ENCODE measurements at regions not wholly inside any gene's neighbourhood (a gene's known extent, or its start where the extent isn't known, plus 50 kb on each side); places are given as distances from the start of the nearest gene placed in this dataset.
A peak's percentile ranks its signal among the peaks of the same experiment; 100 is the strongest.

DNA sequence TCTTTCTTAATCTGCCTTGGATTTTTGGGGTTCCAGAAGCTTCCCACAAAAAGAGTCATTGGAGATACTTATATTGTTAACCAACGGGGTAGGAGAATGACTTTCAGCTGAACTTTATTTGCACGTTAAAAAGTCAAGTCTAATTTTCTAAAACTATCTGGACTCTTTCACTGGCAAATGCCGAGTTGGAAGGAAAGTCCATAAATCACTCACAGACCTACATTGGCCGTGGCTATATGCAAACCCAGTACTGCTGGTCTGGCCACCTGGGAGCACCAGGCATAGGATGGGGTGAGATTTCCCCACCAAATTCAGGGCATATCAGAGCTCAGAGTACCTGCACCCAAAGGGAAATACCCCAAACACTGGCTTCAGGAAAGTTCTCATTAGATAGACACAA lies 71.3 kb upstream of the SALL4 start:
- Mint-ChIP-seq H3K9me3 (no peaks in the 10 kb centered on the region), H3K36me3 (ENCODE audit: low read depth) (no peaks in the 10 kb centered on the region), H3K27ac (no peak overlapping the region), H3K27me3 (ENCODE audit: low read depth) (peaks cover 17% of the 10 kb centered on the region), H3K4me3 (no peak overlapping the region), H3K4me1 (no peaks in the 10 kb centered on the region)
- TF ChIP-seq, protein P1, sequence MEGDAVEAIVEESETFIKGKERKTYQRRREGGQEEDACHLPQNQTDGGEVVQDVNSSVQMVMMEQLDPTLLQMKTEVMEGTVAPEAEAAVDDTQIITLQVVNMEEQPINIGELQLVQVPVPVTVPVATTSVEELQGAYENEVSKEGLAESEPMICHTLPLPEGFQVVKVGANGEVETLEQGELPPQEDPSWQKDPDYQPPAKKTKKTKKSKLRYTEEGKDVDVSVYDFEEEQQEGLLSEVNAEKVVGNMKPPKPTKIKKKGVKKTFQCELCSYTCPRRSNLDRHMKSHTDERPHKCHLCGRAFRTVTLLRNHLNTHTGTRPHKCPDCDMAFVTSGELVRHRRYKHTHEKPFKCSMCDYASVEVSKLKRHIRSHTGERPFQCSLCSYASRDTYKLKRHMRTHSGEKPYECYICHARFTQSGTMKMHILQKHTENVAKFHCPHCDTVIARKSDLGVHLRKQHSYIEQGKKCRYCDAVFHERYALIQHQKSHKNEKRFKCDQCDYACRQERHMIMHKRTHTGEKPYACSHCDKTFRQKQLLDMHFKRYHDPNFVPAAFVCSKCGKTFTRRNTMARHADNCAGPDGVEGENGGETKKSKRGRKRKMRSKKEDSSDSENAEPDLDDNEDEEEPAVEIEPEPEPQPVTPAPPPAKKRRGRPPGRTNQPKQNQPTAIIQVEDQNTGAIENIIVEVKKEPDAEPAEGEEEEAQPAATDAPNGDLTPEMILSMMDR (IDR thresholded peaks at IDR 0.05; ENCODE audit: unreplicated experiment in 3 of 3), result no peak

DNA sequence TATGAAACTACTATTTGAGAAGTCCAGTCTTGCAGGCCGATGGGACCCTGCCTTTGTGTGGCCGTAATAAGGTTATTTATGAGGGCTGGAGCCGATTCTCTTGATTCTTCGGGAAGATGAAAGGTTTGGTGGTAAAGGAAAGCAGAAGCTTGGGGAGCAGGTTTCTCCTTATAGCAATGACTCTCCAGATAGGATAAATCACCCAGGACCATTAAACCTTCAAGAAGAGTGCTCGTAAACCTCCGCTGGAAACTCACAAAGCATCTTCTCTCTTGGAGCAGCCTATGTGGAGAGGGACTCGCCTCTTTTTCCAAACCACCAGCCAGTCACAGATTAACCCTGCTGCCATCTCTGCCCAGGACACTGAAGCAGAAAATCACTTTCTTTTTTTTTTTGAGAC lies 69.6 kb upstream of the SALL4 start:
- H3K27ac Mint-ChIP-seq, result peak overlapping the region in 1 of 3 experiments; percentile 31
- H3K4me3 Mint-ChIP-seq, result no peak overlapping the region
- TF ChIP-seq, protein P1 (IDR thresholded peaks at IDR 0.05; ENCODE audit: unreplicated experiment in 3 of 3), result no peak
- no peaks in the 10 kb centered on the region for H3K36me3 Mint-ChIP-seq (ENCODE audit: low read depth)
- peaks cover 21% of the 10 kb centered on the region for H3K27me3 Mint-ChIP-seq (ENCODE audit: low read depth)
- H3K9me3 Mint-ChIP-seq, result no peaks in the 10 kb centered on the region
- no peaks in the 10 kb centered on the region for H3K4me1 Mint-ChIP-seq

DNA sequence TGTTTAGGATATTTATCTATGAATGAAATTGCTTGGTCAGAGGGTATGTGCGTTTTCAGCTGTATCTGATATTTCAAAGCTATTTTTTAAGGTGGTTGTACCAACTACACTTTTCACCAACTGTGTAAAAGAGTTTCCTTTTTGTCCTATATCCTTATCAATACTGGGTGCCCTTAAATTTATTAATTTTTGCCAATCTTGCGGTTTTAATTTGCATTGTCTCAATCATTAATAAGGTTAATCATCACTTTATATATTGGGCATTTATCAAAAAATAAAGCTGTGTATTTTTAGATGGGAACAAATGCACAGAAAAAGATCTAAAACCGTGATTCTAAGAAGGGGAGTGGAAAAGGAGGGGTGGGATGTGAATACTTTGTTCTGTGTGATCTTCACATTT lies 66.7 kb upstream of the SALL4 start:
- Mint-ChIP-seq H3K4me3 (no peak overlapping the region), H3K4me1 (no peaks in the 10 kb centered on the region), H3K9me3 (no peaks in the 10 kb centered on the region), H3K27me3 (ENCODE audit: low read depth) (peaks cover 21% of the 10 kb centered on the region), H3K36me3 (ENCODE audit: low read depth) (no peaks in the 10 kb centered on the region), H3K27ac (no peak overlapping the region)
- TF ChIP-seq, protein P1 (IDR thresholded peaks at IDR 0.05; ENCODE audit: unreplicated experiment in 3 of 3), result no peak

DNA sequence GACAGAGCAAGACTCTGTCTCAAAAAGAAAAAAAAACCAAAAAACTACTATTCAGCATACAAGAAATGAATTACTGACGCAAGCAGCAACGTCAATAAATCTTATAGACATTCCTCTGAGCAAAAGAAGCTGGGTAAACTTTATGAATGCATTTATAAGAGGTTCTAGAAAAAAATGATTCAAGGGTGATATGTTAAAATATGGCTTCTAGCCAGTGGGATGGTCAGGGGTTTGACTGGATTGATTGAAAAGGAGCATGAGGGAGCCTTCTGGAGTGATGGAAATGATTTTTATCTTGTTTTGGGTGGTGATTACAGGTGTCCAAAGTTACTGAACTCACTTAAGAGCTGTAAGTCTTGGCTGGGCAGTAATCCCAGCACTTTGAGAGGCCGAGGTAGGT lies 64.9 kb upstream of the SALL4 start:
- Mint-ChIP-seq H3K4me3 (no peak overlapping the region), H3K27ac (peak overlapping the region in 1 of 3 experiments; percentile 9), H3K9me3 (no peaks in the 10 kb centered on the region), H3K36me3 (ENCODE audit: low read depth) (no peaks in the 10 kb centered on the region), H3K4me1 (no peaks in the 10 kb centered on the region), H3K27me3 (ENCODE audit: low read depth) (peaks cover 11% of the 10 kb centered on the region)
- TF ChIP-seq, protein P1 (IDR thresholded peaks at IDR 0.05; ENCODE audit: unreplicated experiment in 3 of 3), result no peak

DNA sequence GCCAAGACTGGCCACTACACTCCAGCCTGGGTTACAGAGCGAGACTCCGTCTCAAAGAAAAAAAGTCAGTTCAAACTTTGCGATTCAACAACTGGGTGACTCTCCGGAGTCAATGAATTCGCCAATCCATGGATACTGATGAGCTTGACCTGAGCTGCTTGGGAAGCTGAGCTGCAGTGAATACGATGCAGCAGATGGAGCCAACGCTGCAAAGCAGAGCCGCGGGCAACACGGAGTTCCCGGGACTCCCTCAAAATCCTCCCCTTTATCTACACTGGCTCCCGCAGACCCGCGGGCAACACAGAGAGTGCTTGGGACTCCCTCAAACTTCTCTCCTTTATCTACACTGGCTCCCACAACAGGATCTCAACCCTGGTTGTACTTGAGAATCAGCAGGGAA lies 62.6 kb upstream of the SALL4 start:
- H3K4me3 Mint-ChIP-seq, result no peak overlapping the region
- peaks cover 11% of the 10 kb centered on the region for H3K27me3 Mint-ChIP-seq (ENCODE audit: low read depth)
- TF ChIP-seq, protein P1 (IDR thresholded peaks at IDR 0.05; ENCODE audit: unreplicated experiment in 3 of 3), result no peak
- H3K27ac Mint-ChIP-seq, result no peak overlapping the region
- H3K36me3 Mint-ChIP-seq (ENCODE audit: low read depth), result no peaks in the 10 kb centered on the region
- peaks cover 6% of the 10 kb centered on the region for H3K4me1 Mint-ChIP-seq
- no peaks in the 10 kb centered on the region for H3K9me3 Mint-ChIP-seq

DNA sequence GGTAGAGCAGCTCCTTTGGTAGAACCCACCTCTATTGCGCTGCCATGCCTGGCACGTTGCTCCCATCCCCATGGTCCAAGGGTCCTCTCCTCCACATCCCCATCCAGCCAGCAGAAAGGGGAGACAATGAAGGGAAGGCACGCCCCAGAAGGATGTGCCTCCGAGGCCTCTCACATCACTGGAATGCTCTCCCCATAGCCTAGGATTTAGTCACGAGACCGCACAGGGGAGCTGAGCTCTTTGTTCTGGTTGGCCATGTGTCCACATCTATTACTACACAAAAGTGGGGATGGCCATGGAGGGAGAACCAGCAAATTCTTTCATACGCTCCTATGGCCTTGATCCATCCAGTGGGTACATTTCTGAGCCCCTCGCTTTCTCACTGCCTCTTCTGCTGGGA lies 60.5 kb upstream of the SALL4 start:
- no peak overlapping the region for H3K4me3 Mint-ChIP-seq
- H3K9me3 Mint-ChIP-seq, result no peaks in the 10 kb centered on the region
- TF ChIP-seq, protein P1 (IDR thresholded peaks at IDR 0.05; ENCODE audit: unreplicated experiment in 3 of 3), result no peak
- peaks cover 6% of the 10 kb centered on the region for H3K4me1 Mint-ChIP-seq
- peaks cover 7% of the 10 kb centered on the region for H3K27me3 Mint-ChIP-seq (ENCODE audit: low read depth)
- H3K27ac Mint-ChIP-seq, result no peak overlapping the region
- no peaks in the 10 kb centered on the region for H3K36me3 Mint-ChIP-seq (ENCODE audit: low read depth)

All from nephron (organoid).